ENCODE measurements at regions not wholly inside any gene's neighbourhood (a gene's known extent, or its start where the extent isn't known, plus 50 kb on each side); places are given as distances from the start of the nearest gene placed in this dataset.

- TF ChIP-seq POLR2A (IDR thresholded peaks at IDR 0.05), result no peak
- TF ChIP-seq CTCF (IDR thresholded peaks at IDR 0.05), result no peak
Observed at GRCh38 chr14:41201696-41202095, 405.0 kb upstream of the LRFN5 start.
